Endodermal cell (in vitro differentiated cells): ENCODE measurements at regions not wholly inside any gene's neighbourhood (a gene's known extent, or its start where the extent isn't known, plus 50 kb on each side); places are given as distances from the start of the nearest gene placed in this dataset.

Experiments
- DNase-seq: peaks from one replicate; pipeline ENCODE4 v3.0.0-alpha.2; 2017
- H3K27ac ChIP-seq: 2 replicates; pipeline ENCODE4 v1.5.1; 2013; ENCODE audit warnings: mild to moderate bottlenecking, low read depth, low read length, moderate library complexity
- H3K27me3 ChIP-seq: 2 replicates; pipeline ENCODE4 v1.6.1; 2013; ENCODE audit warnings: mild to moderate bottlenecking, low read length, moderate library complexity; ENCODE audit not compliant: insufficient read depth, control insufficient read depth, poor library complexity, severe bottlenecking
- H3K36me3 ChIP-seq: 2 replicates; pipeline ENCODE4 v1.7.0; 2013; ENCODE audit warnings: mild to moderate bottlenecking, low read length, moderate library complexity; ENCODE audit not compliant: control insufficient read depth, insufficient read depth
- H3K4me1 ChIP-seq: one replicate; pipeline ENCODE4 v1.7.0; 2013; ENCODE audit warnings: low read length; ENCODE audit not compliant: control insufficient read depth, insufficient read depth
- H3K4me3 ChIP-seq: 2 replicates; pipeline ENCODE4 v1.5.1; 2013; ENCODE audit warnings: mild to moderate bottlenecking, low read length, moderate library complexity
- H3K9ac ChIP-seq: 2 replicates; pipeline ENCODE4 v1.6.1; 2013; ENCODE audit warnings: mild to moderate bottlenecking, low read length, moderate library complexity; ENCODE audit not compliant: poor library complexity, severe bottlenecking; ENCODE audit errors: extremely low read depth
- H3K9me3 ChIP-seq: 2 replicates; pipeline ENCODE4 v1.6.1; 2013; ENCODE audit warnings: mild to moderate bottlenecking, low read length, moderate library complexity; ENCODE audit not compliant: control insufficient read depth
- H3K27ac Mint-ChIP-seq: 2 replicates; pipeline ENCODE4 v1.8.0; 2020; ENCODE audit warnings: mixed read lengths
- H3K27me3 Mint-ChIP-seq: 2 replicates; pipeline ENCODE4 v1.8.0; 2021; ENCODE audit warnings: mild to moderate bottlenecking, mixed read lengths; ENCODE audit not compliant: insufficient read depth
- H3K36me3 Mint-ChIP-seq: 2 replicates; pipeline ENCODE4 v1.8.0; 2020; ENCODE audit warnings: low read depth, mixed read lengths
- H3K4me1 Mint-ChIP-seq: 2 replicates; pipeline ENCODE4 v1.8.0; 2020; ENCODE audit warnings: mixed read lengths
- H3K4me3 Mint-ChIP-seq: 2 replicates; pipeline ENCODE4 v1.8.0; 2020; ENCODE audit warnings: mild to moderate bottlenecking, moderate library complexity, mixed read lengths
- H3K9me3 Mint-ChIP-seq: 2 replicates; pipeline ENCODE4 v1.8.0; 2020; ENCODE audit warnings: mild to moderate bottlenecking, mixed read lengths
- WGBS, 2 experiments: methylation state at CpG; one replicate each; pipeline versions ENCODE4 v1.1.5 to v1.1.7; 2013; ENCODE audit warnings: missing lambda C conversion rate in 2 of 2, mixed read lengths in 1 of 2; ENCODE audit not compliant: insufficient coverage in 1 of 2, insufficient read length in 1 of 2; 5-methylcytosine and 5-hydroxymethylcytosine counted together
- TF ChIP-seq, protein P1 (sequence below): fragments of 200-600 bp; sonication (generic); conservative IDR thresholded peaks from 2 replicates; pipeline ENCODE4 v1.5.0; 2021; ENCODE audit warnings: antibody characterized with exemption, mild to moderate bottlenecking

DNA sequence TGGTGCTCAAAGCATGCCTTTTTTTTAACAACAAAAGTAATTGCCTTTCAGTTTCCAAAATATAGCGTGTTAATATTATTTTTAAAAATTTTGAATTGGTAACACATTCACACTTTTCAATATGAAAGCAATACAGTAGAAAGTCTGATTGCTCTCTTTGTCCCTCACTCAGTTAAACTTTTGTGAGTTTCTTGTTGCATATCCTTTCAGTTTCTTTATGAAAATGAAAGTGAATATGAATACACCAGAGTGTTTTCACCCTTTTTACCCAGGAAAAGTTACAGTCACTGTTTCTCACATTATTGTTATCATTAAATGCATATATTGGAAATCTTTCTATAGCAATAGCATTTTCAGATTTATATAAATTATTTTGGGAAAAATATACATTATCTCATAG, 377.4 kb upstream of the CRIM1 start:
- no peak overlapping the region for H3K4me3 Mint-ChIP-seq
- Histone ChIP-seq H3K4me1 (no peaks in the 10 kb centered on the region), H3K36me3 (no peaks in the 10 kb centered on the region), H3K27me3 (no peaks in the 10 kb centered on the region), H3K9ac (no peak overlapping the region), H3K4me3 (no peak overlapping the region), H3K27ac (no peak overlapping the region), H3K9me3 (no peaks in the 10 kb centered on the region)
- no peak for DNase-seq
- no peaks in the 10 kb centered on the region for H3K9me3 Mint-ChIP-seq
- no peaks in the 10 kb centered on the region for H3K36me3 Mint-ChIP-seq
- H3K4me1 Mint-ChIP-seq = no peaks in the 10 kb centered on the region
- TF ChIP-seq, protein P1, sequence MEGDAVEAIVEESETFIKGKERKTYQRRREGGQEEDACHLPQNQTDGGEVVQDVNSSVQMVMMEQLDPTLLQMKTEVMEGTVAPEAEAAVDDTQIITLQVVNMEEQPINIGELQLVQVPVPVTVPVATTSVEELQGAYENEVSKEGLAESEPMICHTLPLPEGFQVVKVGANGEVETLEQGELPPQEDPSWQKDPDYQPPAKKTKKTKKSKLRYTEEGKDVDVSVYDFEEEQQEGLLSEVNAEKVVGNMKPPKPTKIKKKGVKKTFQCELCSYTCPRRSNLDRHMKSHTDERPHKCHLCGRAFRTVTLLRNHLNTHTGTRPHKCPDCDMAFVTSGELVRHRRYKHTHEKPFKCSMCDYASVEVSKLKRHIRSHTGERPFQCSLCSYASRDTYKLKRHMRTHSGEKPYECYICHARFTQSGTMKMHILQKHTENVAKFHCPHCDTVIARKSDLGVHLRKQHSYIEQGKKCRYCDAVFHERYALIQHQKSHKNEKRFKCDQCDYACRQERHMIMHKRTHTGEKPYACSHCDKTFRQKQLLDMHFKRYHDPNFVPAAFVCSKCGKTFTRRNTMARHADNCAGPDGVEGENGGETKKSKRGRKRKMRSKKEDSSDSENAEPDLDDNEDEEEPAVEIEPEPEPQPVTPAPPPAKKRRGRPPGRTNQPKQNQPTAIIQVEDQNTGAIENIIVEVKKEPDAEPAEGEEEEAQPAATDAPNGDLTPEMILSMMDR = no peak
- WGBS, 2 experiments = no CpG with 5 or more reads among the region's 1 CpG
- H3K27ac Mint-ChIP-seq = no peak overlapping the region
- H3K27me3 Mint-ChIP-seq = no peaks in the 10 kb centered on the region

DNA sequence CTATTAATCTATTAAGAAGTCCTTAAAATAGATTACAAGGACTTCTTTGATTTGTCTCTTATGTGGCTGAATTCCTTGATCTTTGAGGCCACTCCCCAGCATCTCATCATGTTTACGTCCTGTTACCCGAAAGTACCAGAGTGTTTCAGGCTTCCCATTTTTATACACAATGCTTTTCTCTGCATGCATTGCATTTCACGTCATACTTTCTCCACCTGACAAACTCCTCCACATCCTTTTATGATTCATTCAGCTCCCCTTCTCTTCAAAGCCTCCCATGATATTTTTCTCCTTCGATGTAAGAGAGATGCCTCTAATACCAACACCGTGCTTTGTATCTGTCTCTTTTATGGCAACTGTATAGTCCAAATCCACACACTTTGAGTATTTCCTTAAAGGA, 379.0 kb upstream of the CRIM1 start:
- H3K4me1 Mint-ChIP-seq = peaks cover 2% of the 10 kb centered on the region
- H3K36me3 ChIP-seq = no peaks in the 10 kb centered on the region
- WGBS, 2 experiments = 91 to 94% methylated on average over 5 of the region's 5 CpGs
- no peak overlapping the region for H3K4me3 ChIP-seq
- TF ChIP-seq, protein P1 = no peak
- no peaks in the 10 kb centered on the region for H3K4me1 ChIP-seq
- no peaks in the 10 kb centered on the region for H3K27me3 ChIP-seq
- no peak overlapping the region for H3K27ac ChIP-seq
- no peaks in the 10 kb centered on the region for H3K36me3 Mint-ChIP-seq
- H3K9me3 ChIP-seq = no peaks in the 10 kb centered on the region
- no peak overlapping the region for H3K4me3 Mint-ChIP-seq
- no peak overlapping the region for H3K9ac ChIP-seq
- DNase-seq = no peak
- no peaks in the 10 kb centered on the region for H3K9me3 Mint-ChIP-seq
- H3K27me3 Mint-ChIP-seq = no peaks in the 10 kb centered on the region
- no peak overlapping the region for H3K27ac Mint-ChIP-seq

DNA sequence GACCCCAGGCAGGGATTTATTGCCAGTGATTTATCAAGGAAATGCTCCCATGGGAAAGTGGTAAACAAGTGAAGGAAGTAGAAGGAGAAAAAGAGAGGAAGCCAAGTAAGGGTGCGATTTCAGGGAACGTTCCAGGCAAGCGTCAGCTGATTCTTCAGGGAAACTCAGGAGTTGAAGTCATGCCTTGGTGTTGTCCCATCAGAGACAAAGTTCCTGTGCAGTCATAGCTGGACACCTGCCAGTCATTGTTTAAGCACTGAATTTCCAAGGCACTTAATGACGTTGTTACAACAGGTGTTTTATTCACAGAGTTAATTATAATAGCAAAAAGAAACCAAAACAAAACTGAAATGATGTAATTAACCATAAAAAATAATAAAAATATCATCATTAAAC, 381.8 kb upstream of the CRIM1 start:
- Mint-ChIP-seq H3K4me1 (peaks cover 6% of the 10 kb centered on the region), H3K36me3 (no peaks in the 10 kb centered on the region), H3K4me3 (no peak overlapping the region), H3K9me3 (no peaks in the 10 kb centered on the region), H3K27me3 (no peaks in the 10 kb centered on the region), H3K27ac (no peak overlapping the region)
- H3K27ac ChIP-seq = no peak overlapping the region
- no peak overlapping the region for H3K4me3 ChIP-seq
- no peaks in the 10 kb centered on the region for H3K36me3 ChIP-seq
- H3K27me3 ChIP-seq = no peaks in the 10 kb centered on the region
- TF ChIP-seq, protein P1 = no peak
- no peaks in the 10 kb centered on the region for H3K9me3 ChIP-seq
- DNase-seq = no peak
- WGBS, 2 experiments = 86 to 90% methylated on average over 3 to 4 of the region's 4 CpGs
- no peaks in the 10 kb centered on the region for H3K4me1 ChIP-seq
- no peak overlapping the region for H3K9ac ChIP-seq
